Motor neuron (in vitro differentiated cells): ENCODE measurements at regions not wholly inside any gene's neighbourhood (a gene's known extent, or its start where the extent isn't known, plus 50 kb on each side); places are given as distances from the start of the nearest gene placed in this dataset.
A peak's percentile ranks its signal among the peaks of the same experiment; 100 is the strongest.
"Not testable (repeated sequence)": the region's sequence is repeated elsewhere in the genome, so short reads cannot be mapped to it uniquely, and the experiment has no call there.

ENCODE experiments used
- ATAC-seq, 8 experiments: fragments of 200-7000 bp; cut with Tn5 transposase; replicated peaks in 6 of 8; 2 replicates each; pipeline ENCODE4 v1.8.0; 2021; ENCODE audit warnings: mild to moderate bottlenecking in 8 of 8, moderate library complexity in 8 of 8
- H3K27ac ChIP-seq, 2 donors: fragments of 250-450 bp; sonication (Bioruptor Pico); 2 replicates each; pipeline ENCODE4 v1.9.0; 2021; ENCODE audit warnings: antibody characterized with exemption in 2 of 2, mild to moderate bottlenecking in 2 of 2, moderate library complexity in 1 of 2
- H3K4me1 ChIP-seq, 2 donors: fragments of 250-450 bp; sonication (Bioruptor Pico); replicated peaks in 1 of 2; 2 replicates each; pipeline ENCODE4 v1.6.1; 2021; ENCODE audit warnings: antibody characterized with exemption in 2 of 2, mild to moderate bottlenecking in 2 of 2, moderate library complexity in 1 of 2
- H3K4me3 ChIP-seq, 5 donors: fragments of 250-450 bp; sonication (Bioruptor Pico); 2 replicates each; pipeline ENCODE4 v1.9.0; 2021; ENCODE audit warnings: antibody characterized with exemption in 5 of 5, mild to moderate bottlenecking in 5 of 5, moderate library complexity in 4 of 5
- WGBS, 10 experiments: fragments of 450-650 bp; shearing (Covaris generic); methylation state at CpG; one replicate each; pipeline ENCODE4 v1.0.0; 2022; 5-methylcytosine and 5-hydroxymethylcytosine counted together
- in situ Hi-C, 9 experiments: fragments of 400-800 bp; cut with MboI; loops; one replicate each; pipeline ENCODE4 v1.15.0; 2021; ENCODE audit warnings: low sequenced_read_pairs in 9 of 9, low pct_unique_long_range_greater_than_20kb in 2 of 9; ENCODE audit not compliant: unreplicated experiment in 9 of 9

DNA sequence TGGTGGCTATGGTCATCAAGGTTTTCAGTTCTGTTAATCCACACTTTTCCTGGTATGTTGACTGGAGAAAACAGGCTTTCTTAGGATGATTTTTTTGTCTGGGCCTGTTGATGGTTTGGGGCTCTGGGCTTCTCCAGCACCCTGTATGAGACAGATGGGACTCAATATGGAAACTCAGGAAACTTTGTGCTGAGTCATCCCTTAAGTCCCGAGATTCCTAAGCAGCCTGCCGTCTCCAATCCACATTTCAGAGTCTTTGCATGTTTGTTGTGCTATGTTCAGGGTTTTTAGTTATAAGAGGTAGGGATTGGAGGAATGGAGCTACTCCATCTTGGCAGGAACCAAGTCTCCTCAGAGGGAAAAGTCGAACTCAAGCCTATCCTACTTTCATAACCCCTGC lies 253.3 kb upstream of the FOXF1 start:
- H3K27ac ChIP-seq, result no peak overlapping the region
- WGBS, 10 experiments, result 20 to 82% (median 78%) methylated on average over 1 to 3 of the region's 3 CpGs; no CpG with 5 or more reads in 3 of the 10 experiments
- in situ Hi-C loops, result no loop called here
- no peak overlapping the region for H3K4me3 ChIP-seq
- no peaks in the 10 kb centered on the region for H3K4me1 ChIP-seq
- no peak for ATAC-seq

DNA sequence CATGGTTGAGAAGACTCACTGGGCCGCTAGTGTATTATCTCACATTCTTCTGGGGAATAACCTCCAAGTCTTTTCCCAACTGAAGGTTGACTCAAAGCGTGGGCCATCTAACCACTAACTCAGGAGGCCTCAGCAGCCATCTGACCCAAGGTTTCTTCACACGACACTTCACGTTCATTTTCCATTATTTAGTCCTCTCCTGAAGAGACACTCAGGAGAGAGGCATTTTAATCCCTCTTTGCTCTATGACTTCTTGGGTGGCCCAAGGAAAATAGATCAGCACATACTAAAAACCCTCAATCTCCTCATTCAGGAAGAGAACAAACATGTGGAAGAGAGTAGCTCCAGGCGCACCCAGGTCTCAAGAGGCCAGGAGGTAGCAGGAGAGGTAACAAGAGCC lies 252.8 kb upstream of the FOXF1 start:
- Histone ChIP-seq H3K4me1 (no peaks in the 10 kb centered on the region), H3K27ac (no peak overlapping the region), H3K4me3 (no peak overlapping the region)
- in situ Hi-C loops, result no loop called here
- WGBS, 10 experiments, result 43 to 100% (median 90%) methylated on average over 2 to 4 of the region's 5 CpGs; no CpG with 5 or more reads in 3 of the 10 experiments
- no peak for ATAC-seq

DNA sequence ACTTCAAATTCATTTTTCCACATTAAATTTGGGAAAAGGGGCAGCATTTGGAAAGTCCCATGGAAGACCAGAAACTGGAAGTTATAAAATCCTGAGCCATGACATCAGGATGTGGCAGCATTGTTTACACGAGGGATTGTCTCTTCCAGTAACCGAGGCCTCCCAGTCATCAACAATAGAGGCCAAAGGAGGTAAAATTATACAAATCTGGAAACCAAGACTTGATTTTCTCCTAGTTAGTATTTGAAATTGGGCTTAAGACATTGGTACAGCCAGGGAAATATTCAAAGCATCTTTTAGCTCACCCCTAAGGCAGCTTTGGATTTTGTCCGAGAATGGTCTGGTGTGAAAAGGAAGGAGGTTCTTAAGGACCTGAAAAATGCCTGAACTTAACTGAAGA lies 251.6 kb upstream of the FOXF1 start:
- 10 to 100% (median 74%) methylated on average over 1 to 3 of the region's 3 CpGs; no CpG with 5 or more reads in 1 of the 10 experiments for WGBS, 10 experiments
- Histone ChIP-seq H3K4me3 (no peak overlapping the region), H3K4me1 (no peaks in the 10 kb centered on the region), H3K27ac (no peak overlapping the region)
- in situ Hi-C loops, result no loop called here
- no peak for ATAC-seq

DNA sequence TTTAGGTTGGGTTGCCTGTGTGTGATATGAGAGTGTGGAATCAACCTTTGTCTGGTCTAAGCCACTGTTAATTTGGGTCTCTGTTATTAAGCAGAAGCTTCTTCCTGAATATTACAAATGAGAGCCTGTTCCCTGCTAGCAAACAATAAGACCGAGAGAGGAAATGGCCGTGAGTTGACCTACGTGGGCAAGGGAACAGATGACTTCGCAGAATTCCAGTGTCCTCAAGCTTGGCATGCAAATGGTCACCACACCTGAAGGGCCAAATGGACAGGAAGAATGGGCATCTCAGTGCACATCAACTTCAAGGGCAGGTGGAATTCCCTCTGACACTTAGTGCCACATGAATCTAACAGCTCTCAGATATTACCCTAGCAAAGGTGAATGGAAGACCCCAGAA lies 250.8 kb upstream of the FOXF1 start:
- in situ Hi-C loops, result no loop called here
- 22 to 73% (median 38%) methylated on average over 1 to 4 of the region's 4 CpGs; no CpG with 5 or more reads in 6 of the 10 experiments for WGBS, 10 experiments
- no peak for ATAC-seq

DNA sequence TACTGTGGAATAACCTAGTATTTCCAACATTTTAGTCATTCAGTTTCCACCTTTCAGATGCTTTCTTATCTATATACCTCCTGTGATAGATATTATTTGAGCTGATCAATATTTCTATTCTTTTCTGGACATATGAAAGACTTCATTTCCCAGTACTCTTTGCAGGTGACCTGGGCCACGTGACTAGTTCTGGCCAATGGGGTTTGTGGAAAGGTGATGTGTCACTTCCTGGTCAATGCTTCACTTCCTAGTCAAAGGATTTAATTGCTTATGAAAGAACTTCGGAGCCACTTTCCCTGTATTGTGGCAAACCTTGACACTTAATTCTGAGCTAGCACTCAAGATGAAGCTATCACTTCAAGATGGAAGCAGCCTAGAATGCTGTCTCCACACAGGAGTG lies 248.9 kb upstream of the FOXF1 start:
- ATAC-seq, result no peak
- Histone ChIP-seq H3K4me1 (no peaks in the 10 kb centered on the region), H3K4me3 (no peak overlapping the region), H3K27ac (no peak overlapping the region)
- 21 to 85% (median 74%) methylated on average over 1 to 2 of the region's 2 CpGs; no CpG with 5 or more reads in 4 of the 10 experiments for WGBS, 10 experiments
- in situ Hi-C loops, result no loop called here

More for the DNA sequence above, 250.8 kb upstream of the FOXF1 start:
- H3K4me3 ChIP-seq, result no peak overlapping the region
- H3K27ac ChIP-seq, result no peak overlapping the region
- no peaks in the 10 kb centered on the region for H3K4me1 ChIP-seq

DNA sequence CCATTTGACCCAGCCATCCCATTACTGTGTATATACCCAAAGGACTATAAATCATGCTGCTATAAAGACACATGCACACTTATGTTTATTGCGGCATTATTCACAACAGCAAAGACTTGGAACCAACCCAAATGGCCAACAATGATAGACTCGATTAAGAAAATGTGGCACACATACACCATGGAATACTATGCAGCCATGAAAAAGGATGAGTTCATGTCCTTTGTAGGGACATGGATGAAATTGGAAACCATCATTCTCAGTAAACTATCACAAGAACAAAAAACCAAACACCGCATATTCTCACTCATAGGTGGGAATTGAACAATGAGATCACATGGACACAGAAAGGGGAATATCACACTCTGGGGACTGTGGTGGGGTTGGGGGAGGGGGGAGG lies 242.7 kb upstream of the FOXF1 start:
- no CpG with 5 or more reads among the region's 3 CpGs for WGBS, 10 experiments
- H3K4me1 ChIP-seq, H3K27ac ChIP-seq, ATAC-seq, H3K4me3 ChIP-seq, in situ Hi-C loops: not testable (repeated sequence)

DNA sequence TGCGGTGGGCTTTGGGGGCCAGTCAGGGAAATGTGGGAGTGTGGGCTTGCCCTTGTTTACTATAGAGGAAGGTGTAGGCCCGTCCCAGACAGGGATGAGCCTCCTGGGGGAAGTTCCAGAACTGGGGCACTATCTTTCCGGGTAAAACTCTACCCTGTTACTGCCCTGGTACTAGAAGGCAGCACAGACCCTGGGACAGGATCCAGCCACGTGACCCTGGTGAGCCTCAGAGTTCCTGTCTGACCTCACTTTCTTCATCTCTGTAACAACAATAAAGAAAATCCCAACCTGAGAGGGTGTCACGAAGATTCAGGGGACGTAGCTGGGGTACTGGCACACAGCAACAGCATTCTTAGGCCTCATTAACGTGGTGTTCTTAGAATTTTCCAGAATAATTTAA lies 239.6 kb upstream of the FOXF1 start:
- H3K4me1 ChIP-seq, result no peaks in the 10 kb centered on the region
- no peak overlapping the region for H3K4me3 ChIP-seq
- H3K27ac ChIP-seq, result no peak overlapping the region
- 0 to 80% (median 63%) methylated on average over 1 to 6 of the region's 7 CpGs; no CpG with 5 or more reads in 4 of the 10 experiments for WGBS, 10 experiments
- ATAC-seq, result no peak
- in situ Hi-C loops, result no loop called here

DNA sequence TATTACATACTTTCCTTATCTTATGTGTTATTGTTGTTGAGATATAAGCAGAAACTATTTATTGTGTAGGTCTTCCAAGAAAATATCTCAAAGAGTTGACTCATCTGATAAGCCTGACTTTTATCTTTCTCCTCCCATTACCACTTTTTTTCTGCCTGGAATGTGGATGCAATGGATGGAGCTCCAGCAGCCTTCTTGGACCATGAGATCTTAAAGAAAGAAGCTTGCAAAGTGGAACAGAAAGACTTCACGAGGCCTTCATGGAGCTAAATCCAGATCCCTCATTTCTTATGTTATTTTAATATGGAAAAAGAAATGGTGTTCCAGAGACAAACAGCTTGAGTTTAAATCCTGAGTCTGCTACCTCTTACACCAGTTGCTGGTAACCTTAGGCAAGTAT lies 237.6 kb upstream of the FOXF1 start:
- 0 to 100% (median 80%) methylated on average over 1 of the region's 1 CpG; no CpG with 5 or more reads in 3 of the 10 experiments for WGBS, 10 experiments
- in situ Hi-C loops, result no loop called here
- Histone ChIP-seq H3K4me1 (no peaks in the 10 kb centered on the region), H3K27ac (no peak overlapping the region), H3K4me3 (no peak overlapping the region)
- ATAC-seq, result no peak

DNA sequence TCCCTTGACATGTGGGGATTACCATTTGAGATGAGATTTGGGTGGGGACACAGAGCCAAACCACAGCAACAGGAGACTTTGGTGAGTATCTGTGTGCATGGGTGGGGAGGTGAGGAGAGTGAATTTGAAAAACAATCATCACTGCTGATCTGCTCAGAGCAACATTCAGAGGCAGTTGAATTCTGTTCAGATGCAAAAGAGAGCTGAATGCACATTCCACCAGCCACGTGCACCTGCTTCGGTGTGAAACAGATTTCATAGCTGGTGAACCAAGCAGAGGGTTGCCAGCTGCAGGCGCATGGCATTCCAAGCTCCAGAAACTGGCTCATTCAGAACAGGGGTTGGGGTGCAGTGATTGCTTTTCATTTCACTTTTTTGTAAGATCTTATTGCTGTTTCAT lies 233.1 kb upstream of the FOXF1 start:
- ATAC-seq, result peak in 5 of 8 experiments; percentile 36 to 93 (median 59)
- WGBS, 10 experiments, result 11 to 50% (median 24%) methylated on average over 2 to 3 of the region's 3 CpGs; no CpG with 5 or more reads in 6 of the 10 experiments

DNA sequence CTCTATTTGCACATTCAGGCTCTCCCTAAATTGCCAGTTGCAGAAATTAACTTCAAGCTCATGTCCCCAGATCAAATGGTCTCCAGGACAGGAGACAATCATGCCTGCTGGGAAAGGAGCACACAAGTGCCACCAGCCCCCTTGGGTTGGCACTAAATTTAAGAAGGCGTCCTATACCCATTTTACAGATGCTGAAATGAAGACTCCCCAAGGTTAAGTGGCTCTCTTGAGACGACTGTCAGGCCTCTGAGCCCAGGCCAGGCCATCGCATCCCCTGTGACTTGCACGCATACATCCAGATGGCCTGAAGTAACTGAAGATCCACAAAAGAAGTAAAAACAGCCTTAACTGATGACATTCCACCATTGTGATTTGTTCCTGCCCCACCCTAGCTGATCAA lies 232.5 kb upstream of the FOXF1 start:
- H3K4me1 ChIP-seq, H3K27ac ChIP-seq, H3K4me3 ChIP-seq, ATAC-seq, in situ Hi-C loops: not testable (repeated sequence)
- WGBS, 10 experiments, result no CpG with 5 or more reads among the region's 4 CpGs

More for the DNA sequence above, 233.1 kb upstream of the FOXF1 start:
- in situ Hi-C loops, result no loop called here
- Histone ChIP-seq H3K4me1 (no peaks in the 10 kb centered on the region), H3K4me3 (no peak overlapping the region), H3K27ac (no peak overlapping the region)

DNA sequence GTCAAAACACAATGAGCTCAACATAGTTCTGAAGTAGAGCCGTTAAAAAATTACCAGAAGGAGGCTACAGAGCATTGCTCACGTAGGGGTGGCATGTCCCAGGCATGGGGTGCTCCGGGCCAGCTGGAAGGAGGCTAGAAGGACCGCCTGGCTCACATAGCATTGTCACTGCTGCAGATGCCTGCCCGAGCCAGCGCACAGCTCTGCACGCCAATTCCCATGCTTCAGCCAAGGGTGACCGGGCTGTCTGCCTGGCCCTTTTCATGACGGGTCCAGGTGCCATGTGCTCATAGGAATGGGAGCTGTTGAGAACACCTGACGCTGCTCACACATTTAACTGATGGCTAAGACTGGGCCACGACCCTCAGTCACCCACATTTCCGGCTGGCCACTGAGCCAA lies 228.9 kb upstream of the FOXF1 start:
- WGBS, 10 experiments, result 20 to 80% (median 62%) methylated on average over 1 to 6 of the region's 12 CpGs; no CpG with 5 or more reads in 1 of the 10 experiments
- Histone ChIP-seq H3K4me1 (no peaks in the 10 kb centered on the region), H3K4me3 (no peak overlapping the region), H3K27ac (no peak overlapping the region)
- in situ Hi-C loops, result no loop called here
- peak in 1 of 8 experiments; percentile 8 for ATAC-seq

DNA sequence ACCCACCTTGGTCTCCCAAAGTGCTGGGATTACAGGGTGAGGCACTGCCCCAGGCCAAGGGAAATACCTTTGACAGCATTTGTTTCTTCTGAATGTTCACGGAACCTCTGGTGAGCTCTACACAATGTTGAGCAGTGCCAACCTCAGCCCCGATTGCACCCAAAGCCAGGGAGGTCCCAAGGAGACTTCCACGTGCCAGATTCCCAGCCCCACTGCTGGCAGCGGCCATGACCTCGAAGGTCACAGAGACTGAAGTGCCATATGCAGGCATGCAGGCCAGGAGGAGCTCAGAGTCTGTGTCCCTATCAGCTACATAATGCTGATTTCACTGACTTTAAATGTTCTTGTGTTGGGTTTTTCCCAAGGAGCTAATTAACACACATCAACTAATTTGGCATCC lies 226.4 kb upstream of the FOXF1 start:
- Histone ChIP-seq H3K4me3 (no peak overlapping the region), H3K4me1 (no peaks in the 10 kb centered on the region), H3K27ac (no peak overlapping the region)
- 24 to 80% (median 58%) methylated on average over 1 to 4 of the region's 5 CpGs; no CpG with 5 or more reads in 7 of the 10 experiments for WGBS, 10 experiments
- in situ Hi-C loops, result no loop called here
- ATAC-seq, result no peak

DNA sequence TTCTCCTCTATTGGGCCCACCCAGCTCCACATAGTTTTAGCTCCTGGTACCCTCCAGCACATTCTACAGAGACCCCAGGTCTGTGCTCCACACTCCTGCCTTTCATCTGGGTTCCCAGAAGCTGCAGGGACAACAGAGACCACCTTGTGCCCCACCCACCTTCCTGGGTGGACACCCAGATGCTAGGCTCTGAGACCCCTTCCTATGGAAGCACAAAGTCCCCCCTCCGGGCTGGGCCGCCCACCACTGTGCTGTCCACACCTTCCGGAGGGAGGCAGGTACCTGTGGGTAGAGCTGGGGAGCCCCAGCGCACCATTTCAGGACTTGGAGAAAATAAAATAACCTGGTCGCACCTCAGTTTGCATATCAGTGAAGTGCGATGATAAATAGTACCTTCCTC lies 224.9 kb upstream of the FOXF1 start:
- in situ Hi-C loops, result no loop called here
- H3K4me1 ChIP-seq, result no peaks in the 10 kb centered on the region
- 0 to 32% (median 11%) methylated on average over 2 to 6 of the region's 6 CpGs; no CpG with 5 or more reads in 2 of the 10 experiments for WGBS, 10 experiments
- no peak overlapping the region for H3K27ac ChIP-seq
- H3K4me3 ChIP-seq, result no peak overlapping the region
- no peak for ATAC-seq
